Right renal pelvis (tissue), 4 donors: ENCODE measurements at regions not wholly inside any gene's neighbourhood (a gene's known extent, or its start where the extent isn't known, plus 50 kb on each side); places are given as distances from the start of the nearest gene placed in this dataset.

Experiments used
- DNase-seq, 4 donors: peaks; one replicate each; pipeline ENCODE4 v3.0.0-alpha.2; 2013; ENCODE audit warnings: low read depth in 4 of 4, low spot score in 3 of 4, missing footprints in 1 of 4

GRCh38 chr1:36743286-36744005 lies 260.7 kb upstream of the CSF3R start:
- DNase-seq: no peak

- DNase-seq: no peak
These were observed 258.4 kb upstream of the CSF3R start for GRCh38 chr1:36741066-36741465.

GRCh38 chr1:36740446-36740845 lies 257.7 kb upstream of the CSF3R start:
- DNase-seq: no peak

- DNase-seq: no peak
These were observed 257.1 kb upstream of the CSF3R start for GRCh38 chr1:36739703-36740289.

GRCh38 chr1:36738245-36738644 lies 255.5 kb upstream of the CSF3R start:
- DNase-seq: no peak

- no peak for DNase-seq
These were observed 255.1 kb upstream of the CSF3R start for GRCh38 chr1:36737767-36738166.

- no peak for DNase-seq
These were observed 254.4 kb upstream of the CSF3R start for GRCh38 chr1:36737038-36737555.

- no peak for DNase-seq
These were observed 253.4 kb upstream of the CSF3R start for GRCh38 chr1:36735939-36736730.

- no peak for DNase-seq
These were observed 252.7 kb upstream of the CSF3R start for GRCh38 chr1:36735436-36735835.

GRCh38 chr1:36734356-36734755 lies 251.6 kb upstream of the CSF3R start:
- DNase-seq: no peak

GRCh38 chr1:36733748-36734147 lies 251.0 kb upstream of the CSF3R start:
- no peak for DNase-seq

- DNase-seq: no peak
These were observed 249.3 kb upstream of the CSF3R start for GRCh38 chr1:36732015-36732356.

- DNase-seq: no peak
These were observed 248.7 kb upstream of the CSF3R start for GRCh38 chr1:36731226-36732014.

GRCh38 chr1:36730599-36730998 lies 247.9 kb upstream of the CSF3R start:
- no peak for DNase-seq

- no peak for DNase-seq
These were observed 247.2 kb upstream of the CSF3R start for GRCh38 chr1:36729716-36730510.

GRCh38 chr1:36729289-36729688 lies 246.6 kb upstream of the CSF3R start:
- DNase-seq: no peak

- DNase-seq: no peak
These were observed 246.1 kb upstream of the CSF3R start for GRCh38 chr1:36728846-36729245.

GRCh38 chr1:36728051-36728450 lies 245.3 kb upstream of the CSF3R start:
- no peak for DNase-seq

GRCh38 chr1:36725151-36725550 lies 242.4 kb upstream of the CSF3R start:
- no peak for DNase-seq

- no peak for DNase-seq
These were observed 241.1 kb upstream of the CSF3R start for GRCh38 chr1:36723813-36724212.
